ENCODE measurements at regions not wholly inside any gene's neighbourhood (a gene's known extent, or its start where the extent isn't known, plus 50 kb on each side); places are given as distances from the start of the nearest gene placed in this dataset.
A peak's percentile ranks its signal among the peaks of the same experiment; 100 is the strongest.
"Not testable (repeated sequence)": the region's sequence is repeated elsewhere in the genome, so short reads cannot be mapped to it uniquely, and the experiment has no call there.

DNA sequence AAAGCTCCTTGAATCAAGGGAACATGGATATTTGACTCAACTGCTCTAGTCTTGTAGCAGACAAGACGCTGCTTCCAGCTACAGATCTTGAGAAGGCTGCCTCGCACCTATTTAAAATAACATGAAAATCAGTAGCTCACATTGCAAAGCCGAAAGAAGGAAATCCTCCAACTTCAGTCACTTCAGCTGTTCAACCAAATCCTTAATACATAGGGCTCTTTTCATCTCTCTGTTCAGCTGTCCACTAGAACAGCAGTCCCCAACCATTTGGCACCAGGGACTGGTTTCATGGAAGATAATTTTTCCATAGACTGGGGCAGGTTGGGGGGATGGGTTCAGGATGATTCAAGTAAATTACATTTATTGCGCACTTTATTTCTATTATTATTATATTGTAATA is 1116.0 kb upstream of the TMEM132C start:
- ChIA-PET CTCF (interaction anchor here (1.0 to 1.4 kb wide), 4 partner anchors 98 to 212 kb away, joined by 3 to 7 read pairs (median 3); no protein-coding TSS in a partner anchor), POLR2A (ENCODE audit: unreplicated experiment) (no interaction called here)
- no peak overlapping the region for H3K4me3 ChIP-seq (ENCODE audit: low read length)
- intact Hi-C loops (cut with micrococcal nuclease) = loop anchor here (1.0 kb wide), 3 partner anchors 43 to 204 kb away; no protein-coding TSS in a partner anchor
- no peaks in the 10 kb centered on the region for H3K9me3 ChIP-seq (ENCODE audit: low read length)
- no TSS peak for BruUV-seq (replicated peaks)
- ATAC-seq (no peak), DNase-seq (no peak)
- no peaks in the 10 kb centered on the region for H3F3A ChIP-seq (ENCODE audit: low read length, unreplicated experiment)
- H4K20me1 ChIP-seq (ENCODE audit: low read length) = no peaks in the 10 kb centered on the region
- H3K27ac ChIP-seq (ENCODE audit: low read length) = no peak overlapping the region
- no peaks in the 10 kb centered on the region for H3K4me1 ChIP-seq (ENCODE audit: insufficient read depth, low read length)
- no peaks in the 10 kb centered on the region for H3K36me3 ChIP-seq (ENCODE audit: low read depth, low read length)
- peak overlapping the region; percentile 43; the same call in 1 of the 2 replicates for H2AFZ ChIP-seq (ENCODE audit: low read length)
- H3K9me2 ChIP-seq (replicated peaks; ENCODE audit: low read length) = no peaks in the 10 kb centered on the region
- no peak overlapping the region for H3K9ac ChIP-seq (ENCODE audit: low read length)
- H3K79me2 ChIP-seq (ENCODE audit: low read length) = no peaks in the 10 kb centered on the region
- no peaks in the 10 kb centered on the region for H3K27me3 ChIP-seq (ENCODE audit: low read length)
- TF ChIP-seq EZH2 (IDR thresholded peaks at IDR 0.05; ENCODE audit: low read length, unreplicated experiment) (no peak), EZH2phosphoT487 (IDR thresholded peaks at IDR 0.05; ENCODE audit: borderline replicate concordance, low read length) (no peak)
- no peak overlapping the region for H3K4me2 ChIP-seq (ENCODE audit: low read length)

DNA sequence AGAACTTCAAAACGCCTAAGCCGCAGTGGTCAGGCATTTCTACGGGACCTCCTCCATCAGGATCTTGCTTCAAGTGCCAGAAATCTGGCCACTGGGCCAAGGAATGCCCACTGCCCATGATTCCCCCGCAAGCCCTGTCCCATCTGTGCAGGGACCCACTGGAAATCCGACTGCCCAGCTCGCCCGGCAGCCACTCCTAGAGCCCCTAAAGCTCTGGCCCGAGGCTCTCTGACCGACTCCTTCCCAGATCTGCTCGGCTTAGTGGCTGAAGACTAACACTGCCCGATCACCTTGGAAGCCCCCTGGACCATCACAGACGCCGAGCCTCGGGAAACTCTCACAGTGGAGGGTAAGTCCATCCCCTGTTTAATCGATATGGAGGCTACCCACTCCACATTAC is 1113.0 kb upstream of the TMEM132C start:
- Histone ChIP-seq H3K9ac (ENCODE audit: low read length) (no peak overlapping the region), H3K9me3 (ENCODE audit: low read length) (no peaks in the 10 kb centered on the region), H3K4me1 (ENCODE audit: insufficient read depth, low read length) (no peaks in the 10 kb centered on the region), H3K4me2 (ENCODE audit: low read length) (no peak overlapping the region), H3K79me2 (ENCODE audit: low read length) (no peaks in the 10 kb centered on the region), H2AFZ (ENCODE audit: low read length) (no peak overlapping the region), H3F3A (ENCODE audit: low read length, unreplicated experiment) (no peaks in the 10 kb centered on the region), H3K9me2 (replicated peaks; ENCODE audit: low read length) (no peaks in the 10 kb centered on the region), H3K27ac (ENCODE audit: low read length) (no peak overlapping the region), H4K20me1 (ENCODE audit: low read length) (no peaks in the 10 kb centered on the region), H3K27me3 (ENCODE audit: low read length) (no peaks in the 10 kb centered on the region), H3K36me3 (ENCODE audit: low read depth, low read length) (no peaks in the 10 kb centered on the region), H3K4me3 (ENCODE audit: low read length) (no peak overlapping the region)
- intact Hi-C loops (cut with micrococcal nuclease) = no loop called here
- DNase-seq = no peak
- TF ChIP-seq, protein P1, sequence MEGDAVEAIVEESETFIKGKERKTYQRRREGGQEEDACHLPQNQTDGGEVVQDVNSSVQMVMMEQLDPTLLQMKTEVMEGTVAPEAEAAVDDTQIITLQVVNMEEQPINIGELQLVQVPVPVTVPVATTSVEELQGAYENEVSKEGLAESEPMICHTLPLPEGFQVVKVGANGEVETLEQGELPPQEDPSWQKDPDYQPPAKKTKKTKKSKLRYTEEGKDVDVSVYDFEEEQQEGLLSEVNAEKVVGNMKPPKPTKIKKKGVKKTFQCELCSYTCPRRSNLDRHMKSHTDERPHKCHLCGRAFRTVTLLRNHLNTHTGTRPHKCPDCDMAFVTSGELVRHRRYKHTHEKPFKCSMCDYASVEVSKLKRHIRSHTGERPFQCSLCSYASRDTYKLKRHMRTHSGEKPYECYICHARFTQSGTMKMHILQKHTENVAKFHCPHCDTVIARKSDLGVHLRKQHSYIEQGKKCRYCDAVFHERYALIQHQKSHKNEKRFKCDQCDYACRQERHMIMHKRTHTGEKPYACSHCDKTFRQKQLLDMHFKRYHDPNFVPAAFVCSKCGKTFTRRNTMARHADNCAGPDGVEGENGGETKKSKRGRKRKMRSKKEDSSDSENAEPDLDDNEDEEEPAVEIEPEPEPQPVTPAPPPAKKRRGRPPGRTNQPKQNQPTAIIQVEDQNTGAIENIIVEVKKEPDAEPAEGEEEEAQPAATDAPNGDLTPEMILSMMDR (conservative IDR thresholded peaks at IDR 0.05; ENCODE audit: low read depth, low read length) = no peak
- TF ChIP-seq EZH2 (IDR thresholded peaks at IDR 0.05; ENCODE audit: low read length, unreplicated experiment) (no peak), EZH2phosphoT487 (IDR thresholded peaks at IDR 0.05; ENCODE audit: borderline replicate concordance, low read length) (no peak)
- ChIA-PET POLR2A (ENCODE audit: unreplicated experiment) (no interaction called here), CTCF (no interaction called here)
- no peak for ATAC-seq
- BruUV-seq (replicated peaks) = no TSS peak

DNA sequence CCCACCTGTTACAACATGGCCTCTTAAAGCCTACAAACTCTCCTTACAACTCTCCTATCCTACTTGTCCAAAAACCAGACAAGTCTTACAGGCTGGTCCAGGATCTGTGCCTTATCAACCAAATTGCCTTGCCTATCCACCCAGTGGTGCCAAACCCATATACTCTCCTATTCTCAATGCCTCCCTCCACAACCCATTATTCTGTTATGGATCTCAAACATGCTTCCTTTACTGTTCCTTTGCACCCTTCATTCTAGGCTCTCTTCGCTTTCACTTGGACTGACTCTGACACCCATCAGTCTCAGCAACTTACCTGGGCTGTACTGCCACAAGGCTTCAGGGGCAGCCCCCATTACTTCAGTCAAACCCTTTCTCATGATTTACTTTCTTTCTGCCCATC is 1112.1 kb upstream of the TMEM132C start:
- H3K4me3 ChIP-seq (ENCODE audit: low read length); H3K36me3 ChIP-seq (ENCODE audit: low read depth, low read length); H3K27ac ChIP-seq (ENCODE audit: low read length); DNase-seq; H4K20me1 ChIP-seq (ENCODE audit: low read length); intact Hi-C loops (cut with micrococcal nuclease); POLR2A ChIA-PET (ENCODE audit: unreplicated experiment); CTCF ChIA-PET; H3K9ac ChIP-seq (ENCODE audit: low read length); H3K9me3 ChIP-seq (ENCODE audit: low read length); H3K4me1 ChIP-seq (ENCODE audit: insufficient read depth, low read length); H3F3A ChIP-seq (ENCODE audit: low read length, unreplicated experiment); H3K27me3 ChIP-seq (ENCODE audit: low read length); H3K4me2 ChIP-seq (ENCODE audit: low read length); BruUV-seq (replicated peaks); H3K79me2 ChIP-seq (ENCODE audit: low read length); ATAC-seq; H3K9me2 ChIP-seq (replicated peaks; ENCODE audit: low read length); H2AFZ ChIP-seq (ENCODE audit: low read length): not testable (repeated sequence)

DNA sequence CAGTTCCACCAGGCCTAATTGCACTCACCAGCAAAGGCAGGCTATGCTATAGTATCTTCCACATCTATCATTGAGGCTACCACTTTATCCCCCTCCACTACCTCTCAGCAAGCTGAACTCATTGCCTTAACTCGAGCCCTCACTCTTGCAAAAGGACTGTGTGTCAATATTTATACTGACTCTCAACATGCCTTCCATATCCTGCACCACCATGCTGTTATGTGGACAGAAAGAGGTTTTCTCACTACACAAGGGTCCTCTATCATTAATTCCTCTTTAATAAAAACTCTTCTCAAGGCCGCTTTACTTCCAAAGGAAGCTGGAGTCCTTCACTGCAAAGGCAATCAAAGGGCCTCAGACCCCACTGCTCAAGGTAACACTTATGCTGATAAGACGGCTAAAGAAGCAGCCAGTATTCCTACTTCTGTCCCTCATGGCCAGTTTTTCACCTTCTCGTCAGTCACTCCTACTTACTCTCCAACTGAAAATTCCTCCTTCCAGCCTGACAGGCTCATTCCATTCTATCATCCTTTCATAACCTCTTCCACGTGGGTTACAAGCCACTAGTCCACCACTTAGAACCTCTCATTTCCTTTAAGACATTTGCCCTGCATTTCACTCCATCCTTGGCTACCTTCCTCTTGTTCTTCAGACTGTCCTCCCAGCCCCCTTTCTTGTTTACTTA is 1110.9 kb upstream of the TMEM132C start:
- H3K4me1 ChIP-seq (ENCODE audit: insufficient read depth, low read length); CTCF ChIA-PET; H3K4me3 ChIP-seq (ENCODE audit: low read length); DNase-seq; H3F3A ChIP-seq (ENCODE audit: low read length, unreplicated experiment); H2AFZ ChIP-seq (ENCODE audit: low read length); H3K27me3 ChIP-seq (ENCODE audit: low read length); BruUV-seq (replicated peaks); intact Hi-C loops (cut with micrococcal nuclease); POLR2A ChIA-PET (ENCODE audit: unreplicated experiment); H3K9me3 ChIP-seq (ENCODE audit: low read length); H4K20me1 ChIP-seq (ENCODE audit: low read length); H3K27ac ChIP-seq (ENCODE audit: low read length); H3K36me3 ChIP-seq (ENCODE audit: low read depth, low read length); ATAC-seq; H3K4me2 ChIP-seq (ENCODE audit: low read length); H3K9ac ChIP-seq (ENCODE audit: low read length); H3K79me2 ChIP-seq (ENCODE audit: low read length); H3K9me2 ChIP-seq (replicated peaks; ENCODE audit: low read length): not testable (repeated sequence)

DNA sequence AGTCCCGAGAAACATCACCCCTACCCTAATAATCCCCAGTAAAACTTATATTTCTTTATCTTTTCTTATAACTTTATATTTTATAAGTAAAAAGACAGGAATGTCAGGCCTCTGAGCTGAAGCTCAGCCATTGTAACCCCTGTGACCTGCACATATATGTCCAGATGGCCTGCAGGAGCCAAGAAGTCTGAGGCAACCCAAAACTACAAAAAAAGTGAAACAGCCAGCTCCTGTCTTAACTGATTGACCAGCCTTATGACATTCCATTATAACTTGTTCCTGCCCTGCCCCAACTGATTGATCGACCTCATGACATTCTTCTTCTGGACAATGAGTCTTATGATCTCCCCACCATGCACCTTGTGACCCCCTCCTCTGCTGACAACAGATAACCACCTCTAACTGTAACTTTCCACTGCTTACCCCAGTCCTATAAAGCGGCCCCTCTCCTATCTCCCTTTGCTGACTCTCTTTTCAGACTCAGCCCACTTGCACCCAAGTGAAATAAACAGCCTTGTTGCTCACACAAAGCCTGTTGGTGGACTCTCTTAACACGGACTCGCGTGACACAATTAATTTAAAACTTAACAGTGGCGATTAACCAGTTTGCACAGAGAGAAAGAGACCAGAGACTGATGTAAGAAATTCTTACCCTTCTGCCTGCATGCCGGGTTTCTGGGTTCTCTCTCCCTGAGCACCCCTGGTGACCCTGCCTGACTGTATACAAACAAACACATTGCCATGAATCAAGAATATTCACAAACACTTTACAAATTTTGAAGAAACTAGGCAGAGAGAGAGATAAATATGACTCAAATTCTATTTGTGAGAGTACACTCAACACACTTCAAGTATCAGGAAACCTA is 1109.2 kb upstream of the TMEM132C start:
- BruUV-seq (replicated peaks); DNase-seq; H3K4me2 ChIP-seq (ENCODE audit: low read length); H3K36me3 ChIP-seq (ENCODE audit: low read depth, low read length); H3F3A ChIP-seq (ENCODE audit: low read length, unreplicated experiment); H3K9me2 ChIP-seq (replicated peaks; ENCODE audit: low read length); H3K27me3 ChIP-seq (ENCODE audit: low read length); H2AFZ ChIP-seq (ENCODE audit: low read length); intact Hi-C loops (cut with micrococcal nuclease); ATAC-seq; H3K4me1 ChIP-seq (ENCODE audit: insufficient read depth, low read length); CTCF ChIA-PET; POLR2A ChIA-PET (ENCODE audit: unreplicated experiment); H3K9me3 ChIP-seq (ENCODE audit: low read length); H4K20me1 ChIP-seq (ENCODE audit: low read length); H3K79me2 ChIP-seq (ENCODE audit: low read length); H3K4me3 ChIP-seq (ENCODE audit: low read length); H3K9ac ChIP-seq (ENCODE audit: low read length); H3K27ac ChIP-seq (ENCODE audit: low read length): not testable (repeated sequence)

All from PC-3 (cell line).